GM19463 (cell line): ENCODE measurements at regions not wholly inside any gene's neighbourhood (a gene's known extent, or its start where the extent isn't known, plus 50 kb on each side); places are given as distances from the start of the nearest gene placed in this dataset.

Experiments
- ATAC-seq: cut with Tn5 transposase; IDR thresholded peaks from one replicate; pipeline ENCODE4 v1.9.1; 2021; ENCODE audit warnings: mild to moderate bottlenecking, moderate library complexity; ENCODE audit not compliant: unreplicated experiment

DNA sequence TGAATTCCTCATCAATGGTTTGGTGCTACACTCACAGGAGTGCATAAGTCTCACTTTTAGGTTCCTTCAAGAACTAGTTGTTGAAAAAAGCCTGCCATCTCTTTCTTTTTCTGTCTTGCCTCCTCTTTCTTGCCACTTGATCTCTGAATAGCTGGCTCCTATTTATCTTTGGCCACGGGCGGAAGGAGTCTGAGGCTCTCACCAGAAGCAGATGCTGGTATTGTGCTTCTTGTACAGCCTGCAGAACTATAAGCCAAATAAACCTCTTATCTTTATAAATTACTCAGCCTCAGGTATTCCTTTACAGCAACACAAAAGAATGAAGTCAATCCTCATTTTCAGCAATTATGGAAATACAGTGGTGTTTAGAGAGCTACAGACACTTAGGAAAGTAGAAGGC lies 247.1 kb upstream of the PRR16 start:
- no peak for ATAC-seq

- ATAC-seq = no peak
These were observed 244.1 kb upstream of the PRR16 start for GRCh38 chr5:120219988-120220387.

- ATAC-seq = no peak
These were observed 238.6 kb upstream of the PRR16 start for GRCh38 chr5:120225524-120225923.

DNA sequence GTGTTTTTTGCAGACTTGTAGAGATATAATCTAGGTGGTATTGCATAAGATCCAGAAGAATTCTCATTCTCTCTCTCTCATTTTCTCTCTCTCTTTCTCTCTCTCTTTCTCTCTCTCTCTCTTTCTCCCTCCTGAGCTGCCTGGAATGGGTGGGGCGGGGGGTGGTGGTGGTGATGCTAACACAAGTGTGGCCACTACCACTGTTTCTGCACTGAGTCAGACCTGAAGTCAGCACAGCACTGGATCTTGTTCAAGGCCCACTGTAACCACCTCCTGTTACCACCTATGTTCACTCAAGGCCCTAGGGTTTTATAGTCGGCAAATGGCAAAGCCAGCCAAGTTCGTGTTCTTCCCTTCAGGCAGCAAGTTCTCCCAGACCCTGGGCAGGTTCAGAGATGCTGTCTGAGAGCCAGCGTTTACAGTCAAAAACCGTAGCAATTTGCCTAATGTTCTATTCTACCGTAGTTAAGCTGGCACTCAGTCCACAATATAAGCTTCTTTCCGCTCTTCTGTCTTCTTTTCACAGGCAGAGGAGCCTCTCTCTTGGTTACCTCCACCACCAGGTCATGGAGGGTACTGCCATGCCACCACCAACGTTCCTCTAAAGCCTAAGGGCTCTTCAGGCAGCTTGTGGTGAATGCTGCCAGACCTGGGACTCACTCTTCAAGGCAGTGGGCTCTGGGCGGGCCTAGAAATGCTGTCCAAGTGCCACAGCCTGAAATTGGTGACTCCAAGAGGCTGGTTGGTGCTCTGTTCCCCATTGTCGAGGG lies 235.7 kb upstream of the PRR16 start:
- no peak for ATAC-seq

- ATAC-seq = no peak
These were observed 235.1 kb upstream of the PRR16 start for GRCh38 chr5:120229036-120229435.

DNA sequence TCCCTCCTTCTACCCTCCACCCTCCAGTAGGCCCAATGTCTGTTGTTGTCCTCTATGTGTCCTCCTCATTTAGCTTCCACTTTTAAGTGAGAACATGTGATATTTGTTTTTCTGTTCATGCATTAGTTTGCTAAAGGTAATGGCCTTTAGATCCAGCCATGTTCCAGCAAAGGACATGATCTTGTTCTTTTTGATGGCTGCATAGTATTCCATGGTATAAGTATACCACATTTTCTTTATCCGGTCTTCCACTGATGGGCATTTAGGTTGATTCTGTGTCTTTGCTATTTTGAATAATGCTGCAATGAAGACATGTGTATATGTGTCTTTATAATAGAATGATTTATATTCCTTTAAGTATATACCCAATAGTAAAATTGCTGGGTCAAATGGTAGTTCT lies 232.5 kb upstream of the PRR16 start:
- ATAC-seq = no peak

GRCh38 chr5:120236360-120236759 lies 227.7 kb upstream of the PRR16 start:
- no peak for ATAC-seq

GRCh38 chr5:120239086-120239485 lies 225.0 kb upstream of the PRR16 start:
- ATAC-seq = no peak

DNA sequence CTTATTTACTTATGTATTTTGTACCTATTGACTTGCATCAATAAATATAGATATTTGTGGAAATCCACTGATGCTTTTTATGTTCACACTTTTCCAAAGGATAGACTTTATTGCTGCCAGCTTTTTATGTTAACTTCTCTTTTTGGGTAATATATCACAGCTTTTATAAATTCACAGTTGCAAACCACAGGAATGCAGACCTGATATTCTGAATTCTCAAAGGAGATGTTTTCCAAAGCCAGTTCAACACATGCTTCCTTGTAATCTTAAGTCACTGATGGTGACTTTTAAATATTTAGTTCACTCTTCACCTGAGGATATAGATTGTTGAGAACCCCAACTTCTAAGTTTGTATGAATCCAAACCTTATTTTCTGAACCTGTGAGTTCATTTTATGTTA lies 223.4 kb upstream of the PRR16 start:
- ATAC-seq = no peak

GRCh38 chr5:120241400-120241799 lies 222.7 kb upstream of the PRR16 start:
- no peak for ATAC-seq

DNA sequence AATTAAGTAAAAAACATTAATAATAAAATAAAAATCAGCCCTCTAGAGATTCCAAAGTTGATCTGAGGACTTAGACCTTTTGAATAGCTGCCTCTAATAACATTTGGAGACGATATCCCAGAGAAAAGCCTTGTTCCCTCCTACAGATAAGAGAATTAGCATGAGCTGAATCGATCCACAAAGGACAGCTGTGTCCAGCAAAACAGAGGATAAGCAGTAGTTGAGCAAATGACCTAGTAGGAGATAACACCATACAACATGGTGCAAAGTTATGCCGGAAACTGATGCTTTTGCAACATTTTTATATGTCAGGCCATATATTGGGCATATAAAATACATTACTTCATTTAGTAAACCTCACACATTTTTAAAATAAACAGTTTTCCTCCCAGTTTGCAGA lies 212.2 kb upstream of the PRR16 start:
- no peak for ATAC-seq

DNA sequence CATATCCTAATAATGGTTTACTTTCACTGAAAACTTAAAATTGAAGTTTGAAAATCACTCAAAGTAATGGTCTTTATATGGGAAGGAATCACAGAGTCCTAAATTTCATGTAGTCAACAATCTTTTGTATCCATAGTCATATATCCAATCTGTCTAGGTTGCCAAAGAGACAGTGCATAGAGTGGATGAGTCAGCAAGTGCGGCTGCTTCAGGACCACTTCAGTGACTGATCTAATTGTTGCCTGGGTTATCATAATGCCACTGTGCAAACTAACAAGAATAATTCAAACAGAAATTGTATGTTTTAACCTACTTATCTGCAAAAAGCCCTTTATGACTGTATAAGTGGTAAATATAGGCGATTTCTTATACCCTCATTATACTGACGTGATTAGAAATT lies 211.3 kb upstream of the PRR16 start:
- no peak for ATAC-seq

GRCh38 chr5:120254385-120254784 lies 209.7 kb upstream of the PRR16 start:
- ATAC-seq = no peak

GRCh38 chr5:120255214-120255613 lies 208.9 kb upstream of the PRR16 start:
- ATAC-seq = no peak

- no peak for ATAC-seq
These were observed 207.7 kb upstream of the PRR16 start for GRCh38 chr5:120256376-120256775.

GRCh38 chr5:120257358-120257971 lies 206.6 kb upstream of the PRR16 start:
- ATAC-seq = no peak

DNA sequence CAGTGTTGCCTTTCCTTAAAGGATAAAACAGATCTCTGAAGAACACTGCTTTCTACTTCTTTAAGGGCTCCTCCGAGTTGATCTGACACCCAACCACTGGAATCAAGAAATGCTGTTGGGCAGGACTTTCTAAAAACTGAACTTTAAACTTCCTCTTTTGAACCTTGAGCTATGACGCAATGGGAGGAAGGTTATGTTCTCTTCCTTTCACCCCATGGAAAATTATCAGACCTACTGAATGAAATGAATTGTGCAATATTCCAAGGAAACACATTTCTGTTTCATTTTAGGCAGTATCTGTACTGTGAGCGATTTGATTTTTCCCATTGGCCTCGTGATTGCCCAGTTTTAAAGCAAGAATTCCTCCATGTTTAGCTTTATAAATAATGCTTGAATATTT lies 206.0 kb upstream of the PRR16 start:
- no peak for ATAC-seq

DNA sequence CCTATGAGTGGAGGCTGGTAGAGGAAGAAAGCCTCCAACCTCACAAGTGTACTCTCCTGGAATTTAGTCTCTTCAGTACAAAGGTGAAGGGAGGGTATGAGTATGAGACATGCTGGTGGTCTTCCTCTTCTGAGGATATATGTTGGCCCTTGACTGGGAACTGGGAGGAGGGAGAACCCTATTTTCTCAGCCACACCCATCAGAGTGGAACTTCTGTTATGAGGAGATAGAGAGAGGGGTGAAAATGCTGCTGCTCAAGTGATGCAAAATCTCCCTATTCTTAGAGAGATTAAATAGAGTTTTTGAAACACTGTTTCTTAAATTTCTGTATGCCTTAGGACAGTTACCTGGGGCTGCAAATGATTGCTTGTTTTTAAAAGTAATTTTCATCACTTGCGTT lies 203.4 kb upstream of the PRR16 start:
- ATAC-seq = no peak

GRCh38 chr5:120270498-120270897 lies 193.6 kb upstream of the PRR16 start:
- ATAC-seq = no peak

DNA sequence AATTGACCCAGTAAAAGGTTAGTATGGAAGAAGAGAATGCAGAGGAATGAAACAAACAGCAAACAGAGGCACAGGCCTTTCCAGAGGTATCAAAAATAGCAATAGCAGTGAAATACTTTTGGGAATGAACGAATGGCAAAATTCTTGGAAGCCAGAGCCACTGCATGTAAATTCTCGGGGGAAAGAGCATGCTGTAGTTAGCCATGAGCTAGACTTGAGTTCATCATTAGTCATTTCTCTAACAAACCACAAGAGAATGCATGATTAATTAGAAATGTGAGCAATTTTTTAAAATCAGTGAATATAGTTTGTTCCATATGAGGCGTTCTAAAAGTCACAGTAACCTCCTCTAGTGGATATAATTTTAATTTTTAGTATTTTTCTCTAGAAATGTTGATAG lies 170.3 kb upstream of the PRR16 start:
- no peak for ATAC-seq

DNA sequence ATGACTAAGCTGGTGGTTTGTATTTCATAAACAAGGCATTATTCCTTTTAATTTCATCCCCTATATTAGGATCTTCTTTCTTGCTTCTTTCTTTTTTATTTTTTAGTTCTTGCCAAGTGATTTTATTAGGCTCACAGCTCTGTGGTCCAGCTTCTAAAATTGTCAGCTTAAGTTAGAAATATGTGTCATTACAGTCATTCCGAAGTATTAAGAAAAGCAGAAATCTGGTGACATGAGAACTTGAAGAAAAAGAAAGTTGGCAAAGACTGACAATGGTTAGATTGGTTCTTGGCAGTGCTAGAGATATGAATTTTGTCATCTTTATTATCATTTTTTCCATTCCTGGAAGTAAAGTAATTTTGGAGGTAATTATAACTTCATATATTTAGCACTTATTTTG lies 166.5 kb upstream of the PRR16 start:
- ATAC-seq = no peak

GRCh38 chr5:120298981-120299380 lies 165.1 kb upstream of the PRR16 start:
- ATAC-seq = no peak

DNA sequence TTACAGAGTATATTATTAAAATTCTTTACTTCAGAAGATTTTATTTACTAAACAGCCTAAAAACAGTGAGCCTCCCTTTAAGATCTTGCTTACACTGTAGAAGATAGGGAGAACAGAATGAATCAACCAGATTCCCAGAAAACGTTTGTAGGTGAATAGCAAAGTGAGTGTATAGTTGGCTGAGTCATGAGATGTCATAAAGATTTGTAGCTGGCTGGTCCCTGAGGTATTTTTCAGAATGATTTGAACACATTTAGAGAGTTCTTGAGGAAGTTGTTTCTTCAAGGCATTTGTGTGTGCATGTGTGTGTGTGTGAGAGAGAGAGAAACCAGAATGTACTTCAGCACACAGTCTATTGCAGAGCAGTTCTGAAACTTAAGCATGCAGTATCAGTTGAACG lies 159.4 kb upstream of the PRR16 start:
- ATAC-seq = no peak
